Adrenal gland (tissue), 5 donors: ENCODE measurements at regions not wholly inside any gene's neighbourhood (a gene's known extent, or its start where the extent isn't known, plus 50 kb on each side); places are given as distances from the start of the nearest gene placed in this dataset.

ENCODE experiments used
- CTCF ChIP-seq, 6 experiments: fragments of 450-650 bp in 4 of 6; fragments of 200-600 bp in 2 of 6; sonication (generic) in 1 of 6; IDR thresholded peaks; 1 replicate in 5 of 6; 2 replicates in 1 of 6; pipeline versions ENCODE4 v1.5.1 to v1.8.0; 2016 to 2021; ENCODE audit warnings: antibody characterized with exemption in 6 of 6, mild to moderate bottlenecking in 2 of 6, moderate library complexity in 1 of 6
- POLR2A ChIP-seq, 2 donors: fragments of 450-650 bp; IDR thresholded peaks; one replicate each; pipeline ENCODE4 v1.6.1; 2017; ENCODE audit warnings: antibody characterized with exemption in 2 of 2, mild to moderate bottlenecking in 2 of 2, moderate library complexity in 1 of 2
- donor health status: DM: no; HTN: no; CAD: no.

- TF ChIP-seq CTCF (IDR thresholded peaks at IDR 0.05) (no peak), POLR2A (IDR thresholded peaks at IDR 0.05) (no peak)
These were observed 67.8 kb upstream of the RALY start for GRCh38 chr20:33925867-33926266.
